ENCODE measurements at regions not wholly inside any gene's neighbourhood (a gene's known extent, or its start where the extent isn't known, plus 50 kb on each side); places are given as distances from the start of the nearest gene placed in this dataset.

GRCh38 chr2:167471332-167471731 lies 583.1 kb downstream of the XIRP2 start:
- DNase-seq (ENCODE audit: low read depth) = no peak
- H3K4me3 ChIP-seq (replicated peaks; ENCODE audit: low read depth, low read length) = no peak overlapping the region
- no peak for TF ChIP-seq CTCF (IDR thresholded peaks at IDR 0.05; ENCODE audit: low read length, missing control alignments)

- no peak overlapping the region for H3K4me3 ChIP-seq (replicated peaks; ENCODE audit: low read depth, low read length)
- no peak for DNase-seq (ENCODE audit: low read depth)
- TF ChIP-seq CTCF (IDR thresholded peaks at IDR 0.05; ENCODE audit: low read length, missing control alignments) = no peak
Observed at GRCh38 chr2:167462379-167462778, 574.1 kb downstream of the XIRP2 start.

- H3K4me3 ChIP-seq (replicated peaks; ENCODE audit: low read depth, low read length) = no peak overlapping the region
- no peak for TF ChIP-seq CTCF (IDR thresholded peaks at IDR 0.05; ENCODE audit: low read length, missing control alignments)
- no peak for DNase-seq (ENCODE audit: low read depth)
Observed at GRCh38 chr2:167454036-167454435, 565.8 kb downstream of the XIRP2 start.

- H3K4me3 ChIP-seq (replicated peaks; ENCODE audit: low read depth, low read length) = no peak overlapping the region
- TF ChIP-seq CTCF (IDR thresholded peaks at IDR 0.05; ENCODE audit: low read length, missing control alignments) = no peak
- no peak for DNase-seq (ENCODE audit: low read depth)
Observed at GRCh38 chr2:167451496-167452289, 563.4 kb downstream of the XIRP2 start.

GRCh38 chr2:167450364-167450763 lies 562.1 kb downstream of the XIRP2 start:
- TF ChIP-seq CTCF (IDR thresholded peaks at IDR 0.05; ENCODE audit: low read length, missing control alignments) = no peak
- no peak for DNase-seq (ENCODE audit: low read depth)
- no peak overlapping the region for H3K4me3 ChIP-seq (replicated peaks; ENCODE audit: low read depth, low read length)

- no peak for TF ChIP-seq CTCF (IDR thresholded peaks at IDR 0.05; ENCODE audit: low read length, missing control alignments)
- no peak overlapping the region for H3K4me3 ChIP-seq (replicated peaks; ENCODE audit: low read depth, low read length)
- DNase-seq (ENCODE audit: low read depth) = no peak
Observed at GRCh38 chr2:167440382-167440781, 552.1 kb downstream of the XIRP2 start.

GRCh38 chr2:167438206-167438605 lies 549.9 kb downstream of the XIRP2 start:
- DNase-seq (ENCODE audit: low read depth) = peak; percentile 51
- no peak for TF ChIP-seq CTCF (IDR thresholded peaks at IDR 0.05; ENCODE audit: low read length, missing control alignments)

More at GRCh38 chr2:167438206-167438605, 549.9 kb downstream of the XIRP2 start:
- H3K4me3 ChIP-seq (replicated peaks; ENCODE audit: low read depth, low read length) = no peak overlapping the region
